ENCODE measurements at regions not wholly inside any gene's neighbourhood (a gene's known extent, or its start where the extent isn't known, plus 50 kb on each side); places are given as distances from the start of the nearest gene placed in this dataset.

- H3K4me3 ChIP-seq (ENCODE audit: low read depth, low read length): no peak overlapping the region
- no peak for TF ChIP-seq SETDB1 (IDR thresholded peaks at IDR 0.05; ENCODE audit: insufficient read length, low read length)
- 0 out of 2 replicates have a peak, but pooled peaks have one; percentile 16 for TF ChIP-seq EGR2 (tag by site-specific recombination; IDR thresholded peaks at IDR 0.05; ENCODE audit: low read depth)
- no peak for TF ChIP-seq ZSCAN18 (tag by site-specific recombination; IDR thresholded peaks at IDR 0.05)
- no peak for TF ChIP-seq ZFP3 (tag by site-specific recombination; IDR thresholded peaks at IDR 0.05; ENCODE audit: low read depth)
- TF ChIP-seq ZNF132 (tag by site-specific recombination; IDR thresholded peaks at IDR 0.05; ENCODE audit: borderline replicate concordance): no peak
- no peak for TF ChIP-seq SP2 (tag by site-specific recombination; IDR thresholded peaks at IDR 0.05)
- TF ChIP-seq ZNF449 (tag by site-specific recombination; IDR thresholded peaks at IDR 0.05): no peak
- TF ChIP-seq ZNF274 (IDR thresholded peaks at IDR 0.05; ENCODE audit: low read length): no peak
- no peak for TF ChIP-seq ZNF274 (tag by site-specific recombination; IDR thresholded peaks at IDR 0.05; ENCODE audit: borderline replicate concordance)
- no peak for TF ChIP-seq ZFHX2 (tag by site-specific recombination; conservative IDR thresholded peaks at IDR 0.05)
- no peak for TF ChIP-seq ZNF658 (tag by site-specific recombination; IDR thresholded peaks at IDR 0.05)
- no peak for TF ChIP-seq ZIC2 (tag by site-specific recombination; IDR thresholded peaks at IDR 0.05)
- no peak for TF ChIP-seq ZNF600 (tag by site-specific recombination; IDR thresholded peaks at IDR 0.05)
- TF ChIP-seq ZBTB20 (tag by site-specific recombination; IDR thresholded peaks at IDR 0.05): no peak
- no peak for TF ChIP-seq ZNF776 (tag by site-specific recombination; IDR thresholded peaks at IDR 0.05; ENCODE audit: borderline replicate concordance)
- 0 out of 2 replicates have a peak, but pooled peaks have one; percentile 4 for TF ChIP-seq ZNF335 (tag by site-specific recombination; conservative IDR thresholded peaks at IDR 0.05)
- TF ChIP-seq ZNF510 (tag by site-specific recombination; IDR thresholded peaks at IDR 0.05; ENCODE audit: insufficient replicate concordance): no peak
- no peaks in the 10 kb centered on the region for H3K9me3 ChIP-seq (ENCODE audit: control insufficient read depth, insufficient read depth, low read depth, low read length)
- no peaks in the 10 kb centered on the region for H3K4me1 ChIP-seq (ENCODE audit: control insufficient read depth, insufficient read depth, low read length)
- CTCF ChIA-PET: no interaction called here
- no peak overlapping the region for H3K27ac ChIP-seq (ENCODE audit: extremely low read depth, low read depth, low read length)
- H3K36me3 ChIP-seq (ENCODE audit: control insufficient read depth in 2 of 2, insufficient read depth in 1 of 2, low read length in 2 of 2): no peaks in the 10 kb centered on the region
- POLR2A ChIA-PET: no interaction called here
Observed at GRCh38 chr17:77549726-77550366, 408.7 kb upstream of the TNRC6C start.

GRCh38 chr17:77553459-77554066 is 404.9 kb upstream of the TNRC6C start:
- no peak overlapping the region for H3K27ac ChIP-seq (ENCODE audit: extremely low read depth, low read depth, low read length)
- TF ChIP-seq INSM2 (tag by site-specific recombination; IDR thresholded peaks at IDR 0.05) (no peak), ZNF645 (tag by site-specific recombination; IDR thresholded peaks at IDR 0.05) (no peak), ZNF670 (tag by site-specific recombination; IDR thresholded peaks at IDR 0.05; ENCODE audit: low read depth) (no peak), SCRT2 (tag by site-specific recombination; IDR thresholded peaks at IDR 0.05) (peak; percentile 87), ZNF449 (tag by site-specific recombination; IDR thresholded peaks at IDR 0.05) (no peak), ZNF121 (tag by site-specific recombination; IDR thresholded peaks at IDR 0.05) (peak; percentile 65; the same call in 1 of the 2 replicates), MEIS1 (CRISPR knock-in tag; IDR thresholded peaks at IDR 0.05; ENCODE audit: borderline replicate concordance) (no peak), ZNF335 (tag by site-specific recombination; conservative IDR thresholded peaks at IDR 0.05) (no peak), SCRT1 (tag by site-specific recombination; IDR thresholded peaks at IDR 0.05; ENCODE audit: borderline replicate concordance) (peak; percentile 63; the same call in 1 of the 2 replicates), ZNF132 (tag by site-specific recombination; IDR thresholded peaks at IDR 0.05; ENCODE audit: borderline replicate concordance) (no peak), IKZF3 (tag by site-specific recombination; IDR thresholded peaks at IDR 0.05) (no peak)
- ChIA-PET CTCF (interaction anchor here (0.6 to 2.9 kb wide), 4 partner anchors 11 to 461 kb away, joined by 4 to 14 read pairs (median 8); no protein-coding TSS in a partner anchor), POLR2A (interaction anchor here (0.6 to 2.3 kb wide), 2 partner anchors 165 to 405 kb away, joined by 3 to 5 read pairs; partner anchors contain the start of gene TNRC6C)
- peaks cover 4% of the 10 kb centered on the region for H3K4me1 ChIP-seq (ENCODE audit: control insufficient read depth, insufficient read depth, low read length)
- no peak overlapping the region for H3K4me3 ChIP-seq (ENCODE audit: low read depth, low read length)
- H3K9me3 ChIP-seq (ENCODE audit: control insufficient read depth, insufficient read depth, low read depth, low read length): no peaks in the 10 kb centered on the region
- no peaks in the 10 kb centered on the region for H3K36me3 ChIP-seq (ENCODE audit: control insufficient read depth in 2 of 2, insufficient read depth in 1 of 2, low read length in 2 of 2)
